Stimulated activated naive B cell treated with anti-CD40 and anti-IgM and Interleukin-4, amounts not matched to agents 10 μg/mL and 1 μg/mL and 100 μg/mL, for 72 hours (primary cell): ENCODE measurements at regions not wholly inside any gene's neighbourhood (a gene's known extent, or its start where the extent isn't known, plus 50 kb on each side); places are given as distances from the start of the nearest gene placed in this dataset.

Experiments
- ATAC-seq, 2 donors: fragments of 150-1000 bp; cut with Tn5 transposase; replicated peaks; 2 replicates each; pipeline ENCODE4 v1.10.0; 2021; ENCODE audit warnings: moderate library complexity in 1 of 2
- DNase-seq: peaks from one replicate; pipeline ENCODE4 v3.0.0; 2021
- H3K27ac Mint-ChIP-seq: one replicate; pipeline ENCODE4 v1.8.0; 2022; ENCODE audit warnings: mild to moderate bottlenecking, mixed read lengths
- H3K27me3 Mint-ChIP-seq, 2 donors: one replicate each; pipeline ENCODE4 v1.8.0; 2022; ENCODE audit warnings: mixed read lengths in 2 of 2
- H3K36me3 Mint-ChIP-seq, 2 donors: one replicate each; pipeline ENCODE4 v1.8.0; 2022; ENCODE audit warnings: mixed read lengths in 2 of 2, mild to moderate bottlenecking in 1 of 2
- H3K4me1 Mint-ChIP-seq, 2 donors: one replicate each; pipeline ENCODE4 v1.8.0; 2022; ENCODE audit warnings: mixed read lengths in 2 of 2, mild to moderate bottlenecking in 1 of 2
- H3K4me3 Mint-ChIP-seq, 2 donors: one replicate each; pipeline ENCODE4 v1.8.0; 2022; ENCODE audit warnings: mild to moderate bottlenecking in 2 of 2, mixed read lengths in 2 of 2, moderate library complexity in 1 of 2
- H3K9me3 Mint-ChIP-seq, 2 donors: one replicate each; pipeline ENCODE4 v1.8.0; 2022; ENCODE audit warnings: mixed read lengths in 2 of 2, mild to moderate bottlenecking in 1 of 2

GRCh38 chr1:14296795-14297194, 301.7 kb upstream of the KAZN start:
- H3K36me3 Mint-ChIP-seq, result no peaks in the 10 kb centered on the region
- peaks cover 14 to 20% of the 10 kb centered on the region in 2 donors for H3K27me3 Mint-ChIP-seq
- H3K9me3 Mint-ChIP-seq, result no peaks in the 10 kb centered on the region
- ATAC-seq, result no peak
- H3K4me3 Mint-ChIP-seq, result no peak overlapping the region
- no peak overlapping the region for H3K27ac Mint-ChIP-seq
- DNase-seq, result no peak
- H3K4me1 Mint-ChIP-seq, result no peaks in the 10 kb centered on the region

DNA sequence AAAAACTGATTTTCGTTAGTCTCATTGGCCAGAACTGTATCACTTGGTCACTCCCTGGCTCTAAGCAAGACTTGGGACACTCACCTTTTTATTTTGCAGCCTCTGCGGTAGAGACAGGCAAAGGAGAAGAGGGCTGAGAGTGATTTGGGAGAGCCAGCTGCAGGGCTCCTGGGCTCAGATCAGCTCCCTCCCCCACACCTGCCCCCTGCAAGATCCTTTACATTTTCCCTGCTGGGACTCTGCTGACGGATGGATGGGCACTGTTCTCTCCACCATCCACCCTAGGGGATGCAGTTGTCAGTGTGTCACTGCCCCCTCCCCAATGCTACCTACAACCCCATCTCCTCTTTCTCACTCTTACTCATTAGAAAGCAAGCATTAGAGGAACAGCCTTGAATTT, 301.1 kb upstream of the KAZN start:
- ATAC-seq (no peak), DNase-seq (no peak)
- Mint-ChIP-seq H3K27ac (no peak overlapping the region), H3K9me3 (no peaks in the 10 kb centered on the region), H3K4me1 (no peaks in the 10 kb centered on the region), H3K36me3 (no peaks in the 10 kb centered on the region), H3K4me3 (no peak overlapping the region), H3K27me3 (peaks cover 11 to 20% of the 10 kb centered on the region in 2 donors)

GRCh38 chr1:14298806-14299205, 299.7 kb upstream of the KAZN start:
- ATAC-seq (no peak), DNase-seq (no peak)
- no peaks in the 10 kb centered on the region for H3K4me1 Mint-ChIP-seq
- no peak overlapping the region for H3K4me3 Mint-ChIP-seq
- no peaks in the 10 kb centered on the region for H3K36me3 Mint-ChIP-seq
- peaks cover 14% of the 10 kb centered on the region in 2 donors for H3K27me3 Mint-ChIP-seq
- H3K27ac Mint-ChIP-seq, result no peak overlapping the region
- H3K9me3 Mint-ChIP-seq, result no peaks in the 10 kb centered on the region

DNA sequence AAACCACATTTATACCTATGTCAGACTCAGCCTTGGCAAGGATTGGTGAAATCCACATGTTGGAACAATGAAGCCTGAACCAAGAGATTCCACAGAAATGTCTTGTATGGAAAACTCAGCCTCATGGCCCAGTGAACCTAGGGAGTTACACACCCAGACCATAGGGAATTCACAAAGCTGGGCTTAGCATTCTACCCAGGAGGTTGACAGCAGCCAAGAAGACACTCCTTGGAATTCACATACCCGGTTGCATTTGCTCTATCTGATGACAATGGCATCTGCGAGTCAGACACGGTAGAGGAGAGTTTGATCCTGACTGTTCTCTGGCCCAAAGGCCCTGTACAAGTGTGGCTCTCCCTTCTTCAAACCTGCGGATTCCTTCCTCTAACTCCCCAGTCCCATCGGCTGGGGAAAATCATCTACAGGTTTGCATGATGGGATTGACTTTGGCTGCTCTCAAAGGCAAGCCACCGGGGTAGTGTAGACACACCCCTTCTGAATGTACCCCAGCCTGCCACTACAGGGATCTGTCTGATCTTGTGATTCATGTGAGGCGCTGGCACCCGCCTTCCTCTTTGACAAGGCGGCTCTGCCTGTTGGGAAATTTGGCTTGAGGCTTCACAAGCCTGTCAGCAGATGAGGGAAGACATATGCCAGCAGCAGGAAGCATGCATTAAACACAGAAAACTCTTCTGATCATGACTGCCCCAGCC, 297.3 kb upstream of the KAZN start:
- H3K36me3 Mint-ChIP-seq, result no peaks in the 10 kb centered on the region
- peaks cover 8 to 16% of the 10 kb centered on the region in 2 donors for H3K27me3 Mint-ChIP-seq
- no peak for DNase-seq
- H3K4me3 Mint-ChIP-seq, result no peak overlapping the region
- ATAC-seq, result no peak
- H3K4me1 Mint-ChIP-seq, result no peaks in the 10 kb centered on the region
- no peak overlapping the region for H3K27ac Mint-ChIP-seq
- H3K9me3 Mint-ChIP-seq, result no peaks in the 10 kb centered on the region

- H3K36me3 Mint-ChIP-seq, result no peaks in the 10 kb centered on the region
- no peaks in the 10 kb centered on the region for H3K9me3 Mint-ChIP-seq
- ATAC-seq (no peak), DNase-seq (no peak)
- peaks cover 11 to 17% of the 10 kb centered on the region in 2 donors for H3K27me3 Mint-ChIP-seq
- no peak overlapping the region for H3K27ac Mint-ChIP-seq
- H3K4me3 Mint-ChIP-seq, result no peak overlapping the region
- no peaks in the 10 kb centered on the region for H3K4me1 Mint-ChIP-seq
These were observed 296.8 kb upstream of the KAZN start for GRCh38 chr1:14301704-14302024.

GRCh38 chr1:14302025-14302424, 296.5 kb upstream of the KAZN start:
- ATAC-seq, result no peak
- DNase-seq, result no peak
- Mint-ChIP-seq H3K36me3 (no peaks in the 10 kb centered on the region), H3K4me1 (no peaks in the 10 kb centered on the region), H3K4me3 (no peak overlapping the region), H3K27ac (no peak overlapping the region), H3K9me3 (no peaks in the 10 kb centered on the region), H3K27me3 (peaks cover 14 to 20% of the 10 kb centered on the region in 2 donors)

- Mint-ChIP-seq H3K9me3 (no peaks in the 10 kb centered on the region), H3K4me3 (no peak overlapping the region), H3K36me3 (no peaks in the 10 kb centered on the region), H3K27me3 (peaks cover 23 to 26% of the 10 kb centered on the region in 2 donors), H3K27ac (no peak overlapping the region), H3K4me1 (no peaks in the 10 kb centered on the region)
- no peak for DNase-seq
- no peak for ATAC-seq
These were observed 295.5 kb upstream of the KAZN start for GRCh38 chr1:14303011-14303410.

- Mint-ChIP-seq H3K27ac (no peak overlapping the region), H3K4me1 (no peaks in the 10 kb centered on the region), H3K9me3 (no peaks in the 10 kb centered on the region), H3K4me3 (no peak overlapping the region), H3K36me3 (no peaks in the 10 kb centered on the region), H3K27me3 (peaks cover 22 to 23% of the 10 kb centered on the region in 2 donors)
- no peak for DNase-seq
- no peak for ATAC-seq
These were observed 294.1 kb upstream of the KAZN start for GRCh38 chr1:14304381-14304865.

DNA sequence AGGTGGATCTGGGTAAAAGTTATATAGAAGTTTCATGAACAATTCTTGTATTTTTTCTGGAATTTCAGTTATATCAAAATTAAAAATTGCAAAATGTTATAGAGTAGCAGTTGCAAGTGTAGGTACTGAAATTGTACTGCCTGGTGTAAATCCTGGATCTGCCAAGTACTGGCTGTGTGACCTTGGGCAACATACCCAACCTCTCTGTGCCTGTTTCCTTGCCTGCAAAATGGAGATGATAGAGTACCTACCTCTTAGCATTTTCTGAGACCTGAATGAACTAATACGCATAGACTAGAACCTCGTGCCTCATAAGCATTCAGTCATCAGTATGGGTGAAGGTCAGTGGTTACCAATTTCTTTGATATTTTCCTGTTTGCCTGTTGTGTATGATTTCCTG, 290.0 kb upstream of the KAZN start:
- H3K4me1 Mint-ChIP-seq, result no peaks in the 10 kb centered on the region

DNA sequence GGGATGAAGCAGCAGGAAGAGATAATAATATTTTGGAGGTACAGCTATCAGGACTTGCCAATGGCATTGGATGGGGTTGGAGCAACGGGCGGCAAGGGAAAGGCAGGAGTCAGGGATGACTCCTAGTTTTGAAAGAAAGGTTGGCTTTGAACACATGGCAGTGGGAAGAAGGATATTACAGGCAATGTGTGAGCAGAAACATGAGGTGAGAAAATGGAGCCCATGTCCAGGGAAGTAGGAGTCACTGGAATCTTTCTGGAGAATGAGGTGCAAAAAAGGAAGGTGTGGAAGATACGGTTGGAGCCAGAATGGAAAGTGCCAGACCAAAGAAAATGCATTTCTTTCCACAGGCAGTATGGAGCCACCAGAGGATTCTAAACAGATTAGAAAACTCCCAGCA, 288.5 kb upstream of the KAZN start:
- H3K27ac Mint-ChIP-seq, result no peak overlapping the region
- no peaks in the 10 kb centered on the region for H3K36me3 Mint-ChIP-seq
- H3K4me3 Mint-ChIP-seq, result no peak overlapping the region
- peaks cover 12 to 19% of the 10 kb centered on the region in 2 donors for H3K27me3 Mint-ChIP-seq
- DNase-seq (no peak), ATAC-seq (no peak)
- H3K4me1 Mint-ChIP-seq, result no peaks in the 10 kb centered on the region
- peaks cover 0 to 3% of the 10 kb centered on the region in 2 donors for H3K9me3 Mint-ChIP-seq

More for the DNA sequence above, 290.0 kb upstream of the KAZN start:
- peaks cover 0 to 3% of the 10 kb centered on the region in 2 donors for H3K9me3 Mint-ChIP-seq
- H3K27me3 Mint-ChIP-seq, result peaks cover 12 to 19% of the 10 kb centered on the region in 2 donors
- no peak for ATAC-seq
- no peak overlapping the region for H3K4me3 Mint-ChIP-seq
- DNase-seq, result no peak
- H3K27ac Mint-ChIP-seq, result no peak overlapping the region
- H3K36me3 Mint-ChIP-seq, result no peaks in the 10 kb centered on the region

- Mint-ChIP-seq H3K4me3 (no peak overlapping the region), H3K9me3 (peaks cover 0 to 3% of the 10 kb centered on the region in 2 donors), H3K36me3 (no peaks in the 10 kb centered on the region), H3K27ac (no peak overlapping the region), H3K4me1 (no peaks in the 10 kb centered on the region), H3K27me3 (peaks cover 12 to 19% of the 10 kb centered on the region in 2 donors)
- ATAC-seq (no peak), DNase-seq (no peak)
These were observed 288.0 kb upstream of the KAZN start for GRCh38 chr1:14310476-14310875.

GRCh38 chr1:14313731-14314431, 284.6 kb upstream of the KAZN start:
- peaks cover 0 to 13% of the 10 kb centered on the region in 2 donors for H3K27me3 Mint-ChIP-seq
- no peak for ATAC-seq
- H3K4me1 Mint-ChIP-seq, result no peaks in the 10 kb centered on the region
- no peak overlapping the region for H3K4me3 Mint-ChIP-seq
- H3K9me3 Mint-ChIP-seq, result peaks cover 0 to 3% of the 10 kb centered on the region in 2 donors
- H3K27ac Mint-ChIP-seq, result no peak overlapping the region
- H3K36me3 Mint-ChIP-seq, result no peaks in the 10 kb centered on the region
- no peak for DNase-seq

GRCh38 chr1:14318830-14319229, 279.7 kb upstream of the KAZN start:
- no peak for ATAC-seq
- H3K4me1 Mint-ChIP-seq, result no peaks in the 10 kb centered on the region
- peaks cover 7 to 9% of the 10 kb centered on the region in 2 donors for H3K9me3 Mint-ChIP-seq
- no peak for DNase-seq
- no peaks in the 10 kb centered on the region for H3K36me3 Mint-ChIP-seq
- H3K4me3 Mint-ChIP-seq, result no peak overlapping the region
- no peak overlapping the region for H3K27ac Mint-ChIP-seq
- H3K27me3 Mint-ChIP-seq, result peaks cover 4 to 14% of the 10 kb centered on the region in 2 donors

DNA sequence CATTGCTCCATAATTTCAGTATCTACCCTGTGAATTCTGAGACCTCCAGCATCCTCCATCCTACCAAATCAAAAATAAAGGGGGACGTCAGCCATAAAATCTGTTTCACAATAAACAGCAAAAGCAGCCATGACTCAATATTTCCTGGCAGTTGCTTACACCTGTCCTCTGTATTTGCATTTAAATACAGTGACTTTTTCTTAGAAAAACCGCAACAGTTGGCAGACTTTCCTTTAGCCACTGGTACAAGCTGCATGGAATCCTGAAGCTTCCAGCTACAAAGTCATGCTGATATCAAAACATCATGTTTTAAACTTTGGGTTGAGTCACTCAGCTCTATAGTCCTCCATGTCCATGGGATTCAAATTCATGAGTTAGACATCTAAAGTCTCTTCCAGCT, 278.0 kb upstream of the KAZN start:
- H3K27ac Mint-ChIP-seq, result no peak overlapping the region
- H3K4me1 Mint-ChIP-seq, result no peaks in the 10 kb centered on the region
- no peak for DNase-seq
- peaks cover 8 to 9% of the 10 kb centered on the region in 2 donors for H3K9me3 Mint-ChIP-seq
- H3K4me3 Mint-ChIP-seq, result no peak overlapping the region
- no peak for ATAC-seq
- peaks cover 4 to 14% of the 10 kb centered on the region in 2 donors for H3K27me3 Mint-ChIP-seq
- no peaks in the 10 kb centered on the region for H3K36me3 Mint-ChIP-seq

GRCh38 chr1:14320986-14321385, 277.5 kb upstream of the KAZN start:
- no peaks in the 10 kb centered on the region for H3K36me3 Mint-ChIP-seq
- no peaks in the 10 kb centered on the region for H3K4me1 Mint-ChIP-seq
- ATAC-seq (no peak), DNase-seq (no peak)
- peaks cover 4 to 14% of the 10 kb centered on the region in 2 donors for H3K27me3 Mint-ChIP-seq
- H3K4me3 Mint-ChIP-seq, result no peak overlapping the region
- peaks cover 8 to 9% of the 10 kb centered on the region in 2 donors for H3K9me3 Mint-ChIP-seq
- no peak overlapping the region for H3K27ac Mint-ChIP-seq
